ENCODE measurements at regions not wholly inside any gene's neighbourhood (a gene's known extent, or its start where the extent isn't known, plus 50 kb on each side); places are given as distances from the start of the nearest gene placed in this dataset.
A peak's percentile ranks its signal among the peaks of the same experiment; 100 is the strongest.

DNA sequence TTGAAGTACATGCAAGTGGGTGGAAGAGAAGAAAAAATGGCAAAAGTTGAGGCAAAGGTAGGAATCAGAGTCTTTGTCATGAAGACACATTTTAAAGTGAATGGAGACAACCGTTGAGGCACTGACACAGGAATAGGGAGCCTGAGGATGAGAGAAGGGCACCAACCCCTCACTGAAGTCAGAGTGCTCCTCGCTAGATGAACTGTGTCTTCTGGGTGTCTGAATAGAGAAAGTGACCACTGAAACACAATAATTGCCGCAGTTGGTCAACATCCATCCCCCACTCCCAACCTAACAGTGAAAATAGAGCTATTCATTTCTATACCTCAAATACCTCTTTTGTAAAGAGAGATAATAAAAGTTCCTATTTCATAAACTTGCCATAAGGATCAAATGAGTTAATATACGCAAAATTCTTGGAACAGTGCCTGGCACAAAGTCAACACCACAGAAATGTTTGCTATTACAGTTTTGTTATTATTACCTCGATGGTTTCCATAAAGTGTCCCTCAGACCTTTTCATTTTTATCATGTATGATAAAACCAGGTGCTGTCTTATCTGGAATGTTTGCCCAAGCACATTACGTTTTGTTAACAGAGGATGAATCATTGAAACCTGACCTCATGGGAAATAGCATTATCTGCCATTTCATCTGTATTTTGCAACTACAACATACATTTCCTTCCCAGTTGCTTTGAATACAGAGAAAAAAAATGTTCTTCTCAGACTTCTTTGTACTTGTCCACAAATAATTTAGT, 61.8 kb upstream of the SP4 start:
- no peak overlapping the region for H3K4me3 Mint-ChIP-seq
- no peak overlapping the region for H3K27ac Mint-ChIP-seq
- no peak for DNase-seq (ENCODE audit: extremely low spot score, unreplicated experiment)
- TF ChIP-seq, protein P1, sequence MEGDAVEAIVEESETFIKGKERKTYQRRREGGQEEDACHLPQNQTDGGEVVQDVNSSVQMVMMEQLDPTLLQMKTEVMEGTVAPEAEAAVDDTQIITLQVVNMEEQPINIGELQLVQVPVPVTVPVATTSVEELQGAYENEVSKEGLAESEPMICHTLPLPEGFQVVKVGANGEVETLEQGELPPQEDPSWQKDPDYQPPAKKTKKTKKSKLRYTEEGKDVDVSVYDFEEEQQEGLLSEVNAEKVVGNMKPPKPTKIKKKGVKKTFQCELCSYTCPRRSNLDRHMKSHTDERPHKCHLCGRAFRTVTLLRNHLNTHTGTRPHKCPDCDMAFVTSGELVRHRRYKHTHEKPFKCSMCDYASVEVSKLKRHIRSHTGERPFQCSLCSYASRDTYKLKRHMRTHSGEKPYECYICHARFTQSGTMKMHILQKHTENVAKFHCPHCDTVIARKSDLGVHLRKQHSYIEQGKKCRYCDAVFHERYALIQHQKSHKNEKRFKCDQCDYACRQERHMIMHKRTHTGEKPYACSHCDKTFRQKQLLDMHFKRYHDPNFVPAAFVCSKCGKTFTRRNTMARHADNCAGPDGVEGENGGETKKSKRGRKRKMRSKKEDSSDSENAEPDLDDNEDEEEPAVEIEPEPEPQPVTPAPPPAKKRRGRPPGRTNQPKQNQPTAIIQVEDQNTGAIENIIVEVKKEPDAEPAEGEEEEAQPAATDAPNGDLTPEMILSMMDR (conservative IDR thresholded peaks at IDR 0.05): no peak
- H3K27me3 Mint-ChIP-seq: peaks cover 18% of the 10 kb centered on the region
- no peaks in the 10 kb centered on the region for H3K36me3 Mint-ChIP-seq
- H3K9me3 Mint-ChIP-seq: no peaks in the 10 kb centered on the region
- peaks cover 4% of the 10 kb centered on the region for H3K4me1 Mint-ChIP-seq (ENCODE audit: unreplicated experiment)

DNA sequence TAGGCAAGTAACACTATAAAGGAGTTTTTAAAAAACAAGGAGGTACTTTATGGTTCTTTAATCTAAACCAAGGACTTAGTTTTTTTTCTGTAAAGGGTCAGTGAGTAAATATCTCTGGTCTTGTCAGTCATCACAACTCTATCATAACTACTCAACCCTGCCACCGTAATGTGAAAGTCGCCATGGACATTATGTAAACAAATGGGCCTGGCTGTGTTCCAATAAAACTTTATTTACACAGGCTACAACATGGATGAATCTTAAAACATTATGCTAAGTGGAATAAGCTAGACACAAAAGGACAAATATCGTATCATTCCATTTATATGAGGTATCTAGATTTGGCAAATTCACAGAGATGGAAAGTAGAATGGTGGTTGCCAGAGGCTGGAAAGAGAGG, 60.8 kb upstream of the SP4 start:
- Mint-ChIP-seq H3K27me3 (peaks cover 9% of the 10 kb centered on the region), H3K36me3 (no peaks in the 10 kb centered on the region), H3K4me3 (no peak overlapping the region), H3K9me3 (no peaks in the 10 kb centered on the region), H3K4me1 (ENCODE audit: unreplicated experiment) (peaks cover 4% of the 10 kb centered on the region), H3K27ac (no peak overlapping the region)
- TF ChIP-seq, protein P1 (conservative IDR thresholded peaks at IDR 0.05): no peak
- DNase-seq (ENCODE audit: extremely low spot score, unreplicated experiment): no peak

DNA sequence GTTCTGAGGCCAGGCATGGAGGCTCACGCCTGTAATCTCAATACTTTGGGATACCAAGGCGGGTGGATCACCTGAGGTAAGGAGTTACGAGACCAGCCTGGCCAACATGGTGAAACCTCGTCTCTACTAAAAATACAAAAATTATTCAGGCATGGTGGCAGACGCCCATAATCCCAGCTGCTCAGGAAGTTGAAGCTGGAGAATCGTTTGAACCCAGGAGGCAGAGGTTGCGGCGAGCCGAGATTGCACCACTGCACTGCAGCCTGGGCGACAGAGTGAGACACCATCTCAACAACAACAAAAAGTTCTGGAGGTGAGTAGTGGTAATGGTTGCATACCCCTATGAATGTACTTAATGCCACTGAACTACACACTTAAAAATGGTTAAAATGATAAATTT, 60.3 kb upstream of the SP4 start:
- Mint-ChIP-seq H3K4me3 (no peak overlapping the region), H3K36me3 (no peaks in the 10 kb centered on the region), H3K27me3 (peaks cover 9% of the 10 kb centered on the region), H3K27ac (no peak overlapping the region), H3K9me3 (no peaks in the 10 kb centered on the region), H3K4me1 (ENCODE audit: unreplicated experiment) (peaks cover 4% of the 10 kb centered on the region)
- TF ChIP-seq, protein P1 (conservative IDR thresholded peaks at IDR 0.05): no peak
- no peak for DNase-seq (ENCODE audit: extremely low spot score, unreplicated experiment)

DNA sequence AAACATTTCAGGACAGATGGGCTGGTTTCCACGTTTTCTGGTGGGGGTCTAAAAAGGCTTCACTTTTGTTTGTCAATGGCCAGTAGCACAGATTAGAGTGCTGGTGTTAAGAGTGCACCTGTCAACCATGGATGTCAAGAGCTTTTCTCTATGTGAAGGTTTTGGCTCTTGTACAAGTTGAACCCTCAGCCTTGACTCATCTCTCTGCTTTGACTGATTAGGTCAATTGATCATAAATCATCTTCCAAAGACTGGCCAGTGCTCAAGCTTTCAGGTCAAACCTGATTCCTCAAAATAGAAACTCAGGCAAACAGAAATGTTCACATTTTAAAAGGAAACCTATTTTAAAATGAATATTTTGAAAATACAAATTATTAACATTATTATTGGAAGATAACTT, 59.6 kb upstream of the SP4 start:
- Mint-ChIP-seq H3K9me3 (no peaks in the 10 kb centered on the region), H3K36me3 (no peaks in the 10 kb centered on the region), H3K27ac (no peak overlapping the region), H3K4me3 (no peak overlapping the region), H3K4me1 (ENCODE audit: unreplicated experiment) (peaks cover 4% of the 10 kb centered on the region), H3K27me3 (peaks cover 9% of the 10 kb centered on the region)
- no peak for DNase-seq (ENCODE audit: extremely low spot score, unreplicated experiment)
- TF ChIP-seq, protein P1 (conservative IDR thresholded peaks at IDR 0.05): no peak

DNA sequence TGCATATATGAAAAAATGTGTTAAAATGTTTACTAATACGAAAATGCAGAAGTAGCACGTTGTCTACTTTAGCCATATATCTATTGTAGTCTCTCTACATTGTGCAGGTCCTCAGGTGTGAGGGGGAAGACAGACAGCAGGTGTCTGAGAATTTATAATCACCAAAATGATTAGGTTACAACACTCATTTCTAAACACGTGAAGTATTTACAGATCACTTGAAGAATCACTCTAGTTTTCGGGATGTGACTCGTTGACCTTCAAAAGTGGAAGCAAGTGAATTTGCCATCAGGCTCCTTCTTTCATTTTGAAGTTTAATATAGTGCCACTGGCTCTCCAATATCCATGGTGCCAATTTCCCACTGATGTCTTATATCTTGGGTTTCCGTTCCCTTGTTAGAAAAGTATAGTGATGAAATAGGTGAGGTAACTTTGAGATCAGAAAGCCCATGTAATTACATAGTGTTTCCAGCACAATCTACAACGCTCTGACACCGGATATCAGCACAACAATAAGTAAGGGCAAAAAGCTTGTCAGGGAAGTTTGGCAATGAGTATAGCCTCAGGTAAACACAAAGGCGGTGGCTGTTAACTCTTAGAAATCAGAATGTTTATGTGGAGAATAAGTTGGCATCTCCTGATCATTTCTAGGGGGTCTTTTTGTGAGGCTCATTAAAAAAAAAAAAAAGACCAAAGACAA, 57.5 kb upstream of the SP4 start:
- peaks cover 9% of the 10 kb centered on the region for H3K27me3 Mint-ChIP-seq
- no peak for DNase-seq (ENCODE audit: extremely low spot score, unreplicated experiment)
- peaks cover 4% of the 10 kb centered on the region for H3K4me1 Mint-ChIP-seq (ENCODE audit: unreplicated experiment)
- TF ChIP-seq, protein P1 (conservative IDR thresholded peaks at IDR 0.05): no peak
- H3K9me3 Mint-ChIP-seq: no peaks in the 10 kb centered on the region
- no peak overlapping the region for H3K27ac Mint-ChIP-seq
- H3K36me3 Mint-ChIP-seq: no peaks in the 10 kb centered on the region
- H3K4me3 Mint-ChIP-seq: peak overlapping the region; percentile 6
